H1 (cell line): ENCODE measurements at regions not wholly inside any gene's neighbourhood (a gene's known extent, or its start where the extent isn't known, plus 50 kb on each side); places are given as distances from the start of the nearest gene placed in this dataset.
"Not testable (repeated sequence)": the region's sequence is repeated elsewhere in the genome, so short reads cannot be mapped to it uniquely, and the experiment has no call there.

Experiments used
- CTCF ChIA-PET: fragments of 300-600 bp; sonication (Branson Sonifier 250); formaldehyde crosslinking; loops from one replicate; lab custom pipeline; 2021; ENCODE audit not compliant: partially characterized antibody; lab: Charles Lee
- POLR2A ChIA-PET: fragments of 300-600 bp; sonication (Branson Sonifier 250); formaldehyde crosslinking; loops from one replicate; lab custom pipeline; 2021; ENCODE audit warnings: inconsistent platforms; ENCODE audit not compliant: partially characterized antibody; lab: Charles Lee
- DNase-seq, 2 experiments: peaks; one replicate each; pipeline versions ENCODE4 v3.0.0 to v3.0.0-alpha.2; 2010 to 2022; ENCODE audit warnings: low spot score in 2 of 2, low read depth in 1 of 2, mixed read lengths in 1 of 2
- FAIRE-seq: peaks from 2 replicates; lab custom pipeline; 2011; peaks lifted over from hg19 to GRCh38; lab: Jason Lieb, UNC
- H2AFZ ChIP-seq: 2 replicates; pipeline ENCODE4 v1.8.1; 2012; ENCODE audit warnings: low read length, inconsistent platforms
- H2AK5ac ChIP-seq: 2 replicates; pipeline ENCODE4 v1.6.1; 2013; ENCODE audit warnings: low read depth, low read length
- H2BK120ac ChIP-seq: replicated peaks from 2 replicates; pipeline ENCODE3; 2013; ENCODE audit warnings: low read depth, low read length, inconsistent platforms
- H2BK12ac ChIP-seq: 2 replicates; pipeline ENCODE4 v1.6.1; 2013; ENCODE audit warnings: low read depth, low read length
- H2BK15ac ChIP-seq: 2 replicates; pipeline ENCODE4 v1.6.1; 2013; ENCODE audit warnings: low read length
- H2BK20ac ChIP-seq: 2 replicates; pipeline ENCODE4 v1.6.1; 2013; ENCODE audit warnings: low read length
- H2BK5ac ChIP-seq: 2 replicates; pipeline ENCODE4 v1.6.1; 2013; ENCODE audit warnings: low read depth, low read length
- H3K14ac ChIP-seq: 2 replicates; pipeline ENCODE4 v1.6.1; 2013; ENCODE audit warnings: inconsistent platforms; ENCODE audit not compliant: insufficient read length
- H3K18ac ChIP-seq: 2 replicates; pipeline ENCODE4 v1.6.1; 2013; ENCODE audit warnings: low read length; ENCODE audit errors: extremely low read depth
- H3K23ac ChIP-seq: 2 replicates; pipeline ENCODE4 v1.6.1; 2013; ENCODE audit warnings: inconsistent platforms; ENCODE audit not compliant: insufficient read length
- H3K23me2 ChIP-seq: 2 replicates; pipeline ENCODE4 v1.6.1; 2013; ENCODE audit warnings: low read depth, low read length
- H3K27ac ChIP-seq: 2 replicates; pipeline ENCODE4 v1.6.1; 2011; ENCODE audit warnings: low read depth, low read length, inconsistent platforms
- H3K27me3 ChIP-seq, 4 experiments: replicated peaks in 1 of 4; 1 replicate in 1 of 4; 2 replicates in 3 of 4; pipeline versions ENCODE4 v1.6.1 to v1.8.1; 2011 to 2013; ENCODE audit warnings: low read length in 3 of 4, mild to moderate bottlenecking in 3 of 4, inconsistent platforms in 2 of 4, mixed read lengths in 2 of 4, moderate library complexity in 1 of 4; ENCODE audit not compliant: control insufficient read depth in 3 of 4, insufficient read depth in 3 of 4; ENCODE audit errors: extremely low read depth in 1 of 4
- H3K36me3 ChIP-seq, 4 experiments: 2 replicates each; pipeline versions ENCODE4 v1.6.1 to v1.8.1; 2011 to 2013; ENCODE audit warnings: mild to moderate bottlenecking in 4 of 4, low read length in 3 of 4, moderate library complexity in 2 of 4, control low read depth in 1 of 4, inconsistent platforms in 1 of 4; ENCODE audit not compliant: insufficient read depth in 4 of 4, control insufficient read depth in 2 of 4
- H3K4ac ChIP-seq: replicated peaks from 2 replicates; pipeline ENCODE3; 2013; ENCODE audit warnings: low read length, low read depth, mixed read lengths, inconsistent platforms; ENCODE audit not compliant: insufficient read length
- H3K4me1 ChIP-seq, 4 experiments: replicated peaks in 1 of 4; 1 replicate in 1 of 4; 2 replicates in 3 of 4; pipeline versions ENCODE4 v1.6.1 to v1.8.1; 2011 to 2013; ENCODE audit warnings: low read length in 3 of 4, inconsistent platforms in 2 of 4, mixed read lengths in 1 of 4; ENCODE audit not compliant: insufficient read depth in 4 of 4, control insufficient read depth in 3 of 4
- H3K4me2 ChIP-seq, 2 experiments: 2 replicates each; pipeline versions ENCODE4 v1.6.1 to v1.8.1; 2011 to 2013; ENCODE audit warnings: low read depth in 2 of 2, low read length in 2 of 2, control low read depth in 1 of 2, inconsistent platforms in 1 of 2, mild to moderate bottlenecking in 1 of 2; ENCODE audit not compliant: insufficient read depth in 1 of 2
- H3K4me3 ChIP-seq, 4 experiments: fragments of 200-600, 300-600 bp in 1 of 4; sonication (generic), shearing (Covaris generic), sonication (Bioruptor Twin) in 1 of 4; 2 replicates each; pipeline versions ENCODE4 v1.5.1 to v1.8.1; 2011 to 2016; ENCODE audit warnings: low read length in 4 of 4, low read depth in 3 of 4, control low read depth in 2 of 4, inconsistent platforms in 2 of 4, mild to moderate bottlenecking in 2 of 4, mixed read lengths in 1 of 4, moderate library complexity in 1 of 4; ENCODE audit not compliant: insufficient read depth in 2 of 4; ENCODE audit errors: extremely low read depth in 1 of 4
- H3K56ac ChIP-seq: replicated peaks from 2 replicates; pipeline ENCODE3; 2013; ENCODE audit warnings: low read depth, mild to moderate bottlenecking, mixed read lengths, low read length, inconsistent platforms; ENCODE audit not compliant: insufficient read length
- H3K79me1 ChIP-seq: 2 replicates; pipeline ENCODE4 v1.6.1; 2013; ENCODE audit warnings: low read depth, low read length, control low read depth
- H3K79me2 ChIP-seq, 2 experiments: 2 replicates each; pipeline versions ENCODE4 v1.6.1 to v1.8.1; 2012 to 2013; ENCODE audit warnings: low read length in 2 of 2, mild to moderate bottlenecking in 2 of 2, inconsistent platforms in 1 of 2; ENCODE audit not compliant: insufficient read depth in 2 of 2, control insufficient read depth in 1 of 2
- H3K9ac ChIP-seq, 4 experiments: replicated peaks in 1 of 4; 1 replicate in 1 of 4; 2 replicates in 3 of 4; pipeline versions ENCODE4 v1.6.1 to v1.8.1; 2011 to 2013; ENCODE audit warnings: low read depth in 3 of 4, low read length in 3 of 4, control low read depth in 2 of 4, mild to moderate bottlenecking in 2 of 4, moderate library complexity in 2 of 4, inconsistent platforms in 1 of 4; ENCODE audit errors: extremely low read depth in 1 of 4
- H3K9me3 ChIP-seq, 2 experiments: 2 replicates each; pipeline versions ENCODE4 v1.6.1 to v1.8.1; 2012 to 2013; ENCODE audit warnings: mild to moderate bottlenecking in 2 of 2, moderate library complexity in 2 of 2, control low read depth in 1 of 2, inconsistent platforms in 1 of 2, low read depth in 1 of 2, low read length in 1 of 2, mixed read lengths in 1 of 2; ENCODE audit not compliant: insufficient read depth in 2 of 2
- H4K20me1 ChIP-seq, 2 experiments: replicated peaks in 1 of 2; 2 replicates each; pipeline versions ENCODE3 to v1.8.1; 2011 to 2013; ENCODE audit warnings: inconsistent platforms in 2 of 2, low read length in 2 of 2, mild to moderate bottlenecking in 1 of 2; ENCODE audit not compliant: insufficient read depth in 2 of 2, control insufficient read depth in 1 of 2
- H4K5ac ChIP-seq: 2 replicates; pipeline ENCODE4 v1.6.1; 2013; ENCODE audit warnings: low read length, low read depth, mixed read lengths, inconsistent platforms; ENCODE audit not compliant: insufficient read length
- H4K8ac ChIP-seq: 2 replicates; pipeline ENCODE4 v1.8.0; 2013; ENCODE audit warnings: mild to moderate bottlenecking, moderate library complexity, low read length, inconsistent platforms; ENCODE audit not compliant: insufficient read depth; ENCODE audit errors: extremely low read depth
- H4K91ac ChIP-seq: replicated peaks from 2 replicates; pipeline ENCODE3; 2013; ENCODE audit warnings: low read length, mixed read lengths, inconsistent platforms; ENCODE audit not compliant: insufficient read length
- WGBS, 2 experiments: shearing (Covaris generic) in 1 of 2; methylation state at CpG; one replicate each; pipeline versions ENCODE4 v1.1.6 to v1.1.7; 2013 to 2015; ENCODE audit warnings: low lambda C conversion rate in 2 of 2, mixed read lengths in 2 of 2, inconsistent platforms in 1 of 2, low coverage in 1 of 2, missing lambda C conversion rate in 1 of 2; ENCODE audit not compliant: insufficient replicate concordance in 2 of 2, insufficient coverage in 1 of 2, insufficient read length in 1 of 2; ENCODE audit errors: extremely low coverage in 1 of 2, missing lambda C conversion rate in 1 of 2; 5-methylcytosine and 5-hydroxymethylcytosine counted together

- H2AFZ ChIP-seq, H3K36me3 ChIP-seq, H2BK120ac ChIP-seq, H3K27me3 ChIP-seq, H3K23me2 ChIP-seq, CTCF ChIA-PET, FAIRE-seq, H3K9ac ChIP-seq, H3K4me1 ChIP-seq, H2BK5ac ChIP-seq, H3K27ac ChIP-seq, H2BK20ac ChIP-seq, H3K9me3 ChIP-seq, H3K56ac ChIP-seq, H3K4me3 ChIP-seq, H3K18ac ChIP-seq, H4K8ac ChIP-seq, H3K14ac ChIP-seq, H2BK12ac ChIP-seq, H3K79me1 ChIP-seq, H4K91ac ChIP-seq, H4K20me1 ChIP-seq, H2AK5ac ChIP-seq, H3K23ac ChIP-seq, H3K4ac ChIP-seq, H2BK15ac ChIP-seq, H4K5ac ChIP-seq, H3K79me2 ChIP-seq, H3K4me2 ChIP-seq: not testable (repeated sequence)
- POLR2A ChIA-PET, result interaction anchor here (0.7 kb wide), 1 partner anchor 233 kb away, joined by 3 read pairs; no protein-coding TSS in a partner anchor
- DNase-seq, result peak in 1 of 2 experiments; percentile 29
- 85% methylated on average over 6 of the region's 7 CpGs; no CpG with 5 or more reads in 1 of the 2 experiments for WGBS, 2 experiments
Observed at GRCh38 chr20:48490341-48490740, 337.5 kb downstream of the PREX1 start.
